GM18502 (cell line): ENCODE measurements at regions not wholly inside any gene's neighbourhood (a gene's known extent, or its start where the extent isn't known, plus 50 kb on each side); places are given as distances from the start of the nearest gene placed in this dataset.
"Not testable (repeated sequence)": the region's sequence is repeated elsewhere in the genome, so short reads cannot be mapped to it uniquely, and the experiment has no call there.

Experiments
- ATAC-seq: cut with Tn5 transposase; IDR thresholded peaks from one replicate; pipeline ENCODE4 v1.9.1; 2021; ENCODE audit warnings: mild to moderate bottlenecking; ENCODE audit not compliant: unreplicated experiment, poor library complexity

GRCh38 chr4:95779447-95779846 is 60.4 kb upstream of the PDHA2 start:
- no peak for ATAC-seq

GRCh38 chr4:95778666-95779065 is 61.2 kb upstream of the PDHA2 start:
- ATAC-seq: no peak

- ATAC-seq: not testable (repeated sequence)
These were observed 69.3 kb upstream of the PDHA2 start for GRCh38 chr4:95770605-95771004.

GRCh38 chr4:95764961-95765360 is 74.9 kb upstream of the PDHA2 start:
- ATAC-seq: no peak

GRCh38 chr4:95761871-95762270 is 78.0 kb upstream of the PDHA2 start:
- no peak for ATAC-seq

GRCh38 chr4:95761426-95761825 is 78.5 kb upstream of the PDHA2 start:
- no peak for ATAC-seq

GRCh38 chr4:95760646-95761045 is 79.2 kb upstream of the PDHA2 start:
- ATAC-seq: not testable (repeated sequence)

- no peak for ATAC-seq
These were observed 81.9 kb upstream of the PDHA2 start for GRCh38 chr4:95758001-95758400.

GRCh38 chr4:95754667-95755066 is 85.2 kb upstream of the PDHA2 start:
- ATAC-seq: no peak

- ATAC-seq: no peak
These were observed 90.7 kb upstream of the PDHA2 start for GRCh38 chr4:95749204-95749603.

- ATAC-seq: no peak
These were observed 97.0 kb upstream of the PDHA2 start for GRCh38 chr4:95742872-95743271.

- ATAC-seq: no peak
These were observed 97.7 kb upstream of the PDHA2 start for GRCh38 chr4:95742179-95742578.

GRCh38 chr4:95732061-95732460 is 107.8 kb upstream of the PDHA2 start:
- ATAC-seq: no peak

GRCh38 chr4:95729596-95729995 is 110.3 kb upstream of the PDHA2 start:
- ATAC-seq: no peak

GRCh38 chr4:95728145-95728544 is 111.7 kb upstream of the PDHA2 start:
- ATAC-seq: no peak

GRCh38 chr4:95715830-95716229 is 124.1 kb upstream of the PDHA2 start:
- no peak for ATAC-seq

GRCh38 chr4:95714571-95714970 is 125.3 kb upstream of the PDHA2 start:
- ATAC-seq: no peak

- no peak for ATAC-seq
These were observed 134.6 kb upstream of the PDHA2 start for GRCh38 chr4:95705323-95705722.

- ATAC-seq: no peak
These were observed 138.3 kb upstream of the PDHA2 start for GRCh38 chr4:95701500-95702170.

GRCh38 chr4:95694411-95694810 is 145.5 kb upstream of the PDHA2 start:
- ATAC-seq: no peak

GRCh38 chr4:95693594-95693993 is 144.8 kb upstream of the UNC5C start:
- no peak for ATAC-seq

GRCh38 chr4:95676190-95676589 is 127.4 kb upstream of the UNC5C start:
- ATAC-seq: no peak

GRCh38 chr4:95675623-95676022 is 126.8 kb upstream of the UNC5C start:
- no peak for ATAC-seq
